ENCODE measurements at regions not wholly inside any gene's neighbourhood (a gene's known extent, or its start where the extent isn't known, plus 50 kb on each side); places are given as distances from the start of the nearest gene placed in this dataset.

DNA sequence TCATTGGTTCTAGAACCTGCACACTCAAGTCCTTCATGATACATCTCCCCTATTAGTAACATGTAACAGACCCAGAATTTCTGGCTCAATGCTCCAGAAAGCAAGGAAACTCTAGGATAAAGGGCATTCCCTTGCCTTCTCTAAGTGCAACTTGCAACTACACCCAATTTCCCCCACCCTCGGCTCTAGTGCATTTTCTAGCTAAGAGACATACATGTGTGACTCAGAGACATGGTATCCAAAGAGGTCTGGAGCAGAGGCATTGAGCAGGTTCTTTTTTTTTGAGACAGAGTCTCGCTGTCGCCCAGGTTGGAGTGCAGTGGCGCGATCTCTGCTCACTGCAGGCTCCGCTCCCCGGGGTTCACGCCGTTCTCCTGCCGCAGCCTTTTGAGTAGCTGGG is 132.9 kb downstream of the ZC3H11B start:
- H3K4me3 ChIP-seq (ENCODE audit: low read depth, low read length), result no peak overlapping the region
- TF ChIP-seq, protein P1, sequence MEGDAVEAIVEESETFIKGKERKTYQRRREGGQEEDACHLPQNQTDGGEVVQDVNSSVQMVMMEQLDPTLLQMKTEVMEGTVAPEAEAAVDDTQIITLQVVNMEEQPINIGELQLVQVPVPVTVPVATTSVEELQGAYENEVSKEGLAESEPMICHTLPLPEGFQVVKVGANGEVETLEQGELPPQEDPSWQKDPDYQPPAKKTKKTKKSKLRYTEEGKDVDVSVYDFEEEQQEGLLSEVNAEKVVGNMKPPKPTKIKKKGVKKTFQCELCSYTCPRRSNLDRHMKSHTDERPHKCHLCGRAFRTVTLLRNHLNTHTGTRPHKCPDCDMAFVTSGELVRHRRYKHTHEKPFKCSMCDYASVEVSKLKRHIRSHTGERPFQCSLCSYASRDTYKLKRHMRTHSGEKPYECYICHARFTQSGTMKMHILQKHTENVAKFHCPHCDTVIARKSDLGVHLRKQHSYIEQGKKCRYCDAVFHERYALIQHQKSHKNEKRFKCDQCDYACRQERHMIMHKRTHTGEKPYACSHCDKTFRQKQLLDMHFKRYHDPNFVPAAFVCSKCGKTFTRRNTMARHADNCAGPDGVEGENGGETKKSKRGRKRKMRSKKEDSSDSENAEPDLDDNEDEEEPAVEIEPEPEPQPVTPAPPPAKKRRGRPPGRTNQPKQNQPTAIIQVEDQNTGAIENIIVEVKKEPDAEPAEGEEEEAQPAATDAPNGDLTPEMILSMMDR (IDR thresholded peaks at IDR 0.05; ENCODE audit: low read depth, low read length), result no peak

DNA sequence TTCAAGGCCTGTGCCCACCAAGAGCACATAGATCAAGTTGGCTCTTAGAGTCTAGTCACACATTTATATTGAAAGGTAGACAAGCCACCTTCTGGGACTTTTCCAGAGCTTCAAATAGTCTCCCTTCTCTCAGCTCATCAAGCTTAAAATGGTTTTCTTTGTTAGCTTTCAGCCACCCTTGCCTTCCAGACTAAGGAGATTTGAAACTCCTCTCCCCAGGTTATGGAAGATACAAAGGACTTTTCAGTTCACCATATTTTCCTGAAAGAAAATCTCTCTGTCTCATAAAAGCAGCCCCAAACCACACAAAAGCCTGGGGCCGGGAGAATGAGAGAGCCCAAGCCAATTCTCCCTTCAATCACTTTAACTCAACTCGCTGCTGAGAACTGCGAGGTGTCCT is 134.1 kb downstream of the ZC3H11B start:
- no peak overlapping the region for H3K4me3 ChIP-seq (ENCODE audit: low read depth, low read length)
- TF ChIP-seq, protein P1 (IDR thresholded peaks at IDR 0.05; ENCODE audit: low read depth, low read length), result no peak

DNA sequence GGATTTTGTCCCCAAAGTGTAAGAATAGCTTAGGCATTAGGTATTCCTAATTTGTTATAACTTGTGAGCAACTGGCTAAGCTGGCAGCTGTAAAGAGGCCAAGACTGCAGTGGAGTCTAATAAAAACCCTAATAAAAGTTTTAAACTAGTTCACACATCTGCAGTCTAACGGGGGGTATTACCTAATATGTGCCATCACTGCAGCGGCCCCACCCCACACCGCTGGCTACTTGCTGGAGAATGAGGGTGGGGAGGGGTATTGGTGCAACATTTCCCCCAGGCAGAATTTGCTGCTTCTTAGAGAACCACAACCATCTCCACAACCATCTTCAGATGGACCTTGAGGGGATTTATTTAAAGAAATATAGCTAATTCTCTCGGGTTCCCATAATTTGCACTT is 135.0 kb downstream of the ZC3H11B start:
- TF ChIP-seq, protein P1 (IDR thresholded peaks at IDR 0.05; ENCODE audit: low read depth, low read length), result no peak
- H3K4me3 ChIP-seq (ENCODE audit: low read depth, low read length), result no peak overlapping the region

DNA sequence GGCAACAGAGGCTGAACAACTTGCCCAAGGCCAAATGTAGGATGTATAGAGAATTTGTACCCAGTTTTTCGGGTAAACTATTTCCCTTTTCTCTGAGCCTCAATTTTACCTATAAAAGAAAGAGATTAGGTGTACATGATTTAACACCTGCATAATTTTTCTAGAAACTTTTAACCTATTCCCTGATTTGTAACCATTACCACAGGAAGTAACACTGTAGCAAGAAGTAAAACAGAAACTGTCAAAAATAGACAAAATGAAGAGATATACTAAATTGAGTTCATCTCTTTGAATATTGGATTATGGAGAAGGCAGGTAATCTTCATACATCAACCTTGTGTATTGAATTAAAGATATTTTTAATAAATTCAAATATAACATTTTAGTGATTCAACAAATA is 136.2 kb downstream of the ZC3H11B start:
- H3K4me3 ChIP-seq (ENCODE audit: low read depth, low read length), result no peak overlapping the region

DNA sequence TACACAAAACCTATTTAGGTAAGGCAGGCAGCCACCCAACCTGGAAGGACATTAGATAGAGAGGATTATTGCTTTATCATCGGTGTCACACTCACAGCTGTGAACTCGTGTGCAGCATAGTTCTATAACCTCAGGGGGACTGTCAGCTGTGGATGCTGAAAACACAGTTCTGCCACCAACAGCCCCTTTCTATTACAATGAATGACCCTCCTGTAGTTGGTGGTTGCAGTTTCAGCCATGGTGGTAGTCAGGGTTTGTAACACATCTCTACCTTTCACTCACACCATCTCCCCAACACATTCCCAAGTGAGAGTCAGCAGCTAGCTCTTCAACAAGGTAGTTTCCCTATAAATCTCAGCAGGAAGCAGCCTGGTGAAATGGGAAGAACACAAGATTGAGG is 136.8 kb downstream of the ZC3H11B start:
- TF ChIP-seq, protein P1 (IDR thresholded peaks at IDR 0.05; ENCODE audit: low read depth, low read length), result no peak
- no peak overlapping the region for H3K4me3 ChIP-seq (ENCODE audit: low read depth, low read length)

More for the DNA sequence above, 136.2 kb downstream of the ZC3H11B start:
- TF ChIP-seq, protein P1 (IDR thresholded peaks at IDR 0.05; ENCODE audit: low read depth, low read length), result no peak

DNA sequence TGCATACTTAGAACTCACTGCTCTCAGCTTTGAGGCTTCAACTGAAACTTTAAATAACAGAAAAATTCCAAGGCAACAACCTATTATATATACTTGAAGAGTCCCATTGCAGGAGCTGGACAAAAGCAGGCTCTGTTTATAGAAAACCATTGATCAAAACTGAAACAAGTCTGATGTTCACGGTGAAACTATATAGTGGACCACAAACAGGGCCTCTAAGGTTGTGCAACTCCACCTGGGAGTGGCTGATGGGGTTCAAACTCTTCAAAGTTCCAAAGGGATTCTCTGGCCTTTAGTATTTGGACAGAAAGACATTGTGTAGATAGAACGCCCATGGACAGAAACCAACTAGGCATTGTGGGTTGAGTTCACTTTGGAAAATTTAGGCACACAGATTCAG is 140.3 kb downstream of the ZC3H11B start:
- H3K4me3 ChIP-seq (ENCODE audit: low read depth, low read length), result no peak overlapping the region
- TF ChIP-seq, protein P1 (IDR thresholded peaks at IDR 0.05; ENCODE audit: low read depth, low read length), result no peak

DNA sequence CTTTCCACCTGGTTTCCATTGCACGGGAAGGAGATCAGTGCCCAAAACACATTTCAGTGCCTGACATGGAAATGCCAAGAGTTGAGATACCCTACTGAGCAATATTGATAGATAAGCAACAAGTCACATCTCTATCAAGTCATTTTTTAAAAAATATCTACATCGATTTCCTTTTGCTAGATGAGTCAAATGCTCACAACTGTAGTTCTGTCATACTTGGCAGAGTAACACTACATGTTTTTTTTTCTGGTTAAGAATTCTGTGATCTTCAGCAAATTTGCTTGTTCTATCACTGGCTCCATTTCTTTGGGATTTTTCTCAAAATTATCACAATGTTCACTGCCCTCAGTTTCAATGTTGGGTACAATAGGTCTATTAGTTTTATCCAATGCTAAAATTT is 145.4 kb downstream of the ZC3H11B start:
- H3K4me3 ChIP-seq (ENCODE audit: low read depth, low read length), result no peak overlapping the region
- TF ChIP-seq, protein P1 (IDR thresholded peaks at IDR 0.05; ENCODE audit: low read depth, low read length), result no peak

Data from WI38 (cell line).